ENCODE measurements at regions not wholly inside any gene's neighbourhood (a gene's known extent, or its start where the extent isn't known, plus 50 kb on each side); places are given as distances from the start of the nearest gene placed in this dataset.

- no peak for TF ChIP-seq POLR2A (IDR thresholded peaks at IDR 0.05)
- no peak for TF ChIP-seq CTCF (IDR thresholded peaks at IDR 0.05)
These were observed 481.8 kb upstream of the TENM4 start for GRCh38 chr11:79922641-79923040.

All from Peyer's patch (tissue), 4 donors.